ENCODE measurements at regions not wholly inside any gene's neighbourhood (a gene's known extent, or its start where the extent isn't known, plus 50 kb on each side); places are given as distances from the start of the nearest gene placed in this dataset.

GRCh38 chr4:10316851-10317250, 140.4 kb downstream of the ZNF518B start:
- intact Hi-C loops (cut with DNase I; ENCODE audit: low total_unique reads): no loop called here
- WGBS, 2 donors: 43 to 71% methylated on average over 1 to 3 of the region's 3 CpGs
- DNase-seq: no peak
- Histone ChIP-seq H3K36me3 (ENCODE audit: low read depth, missing control alignments) (no peaks in the 10 kb centered on the region), H3K27me3 (no peaks in the 10 kb centered on the region), H3K9me3 (no peaks in the 10 kb centered on the region), H3K4me3 (no peak overlapping the region), H3K27ac (no peak overlapping the region), H3K4me1 (no peaks in the 10 kb centered on the region)
- TF ChIP-seq, protein P1, sequence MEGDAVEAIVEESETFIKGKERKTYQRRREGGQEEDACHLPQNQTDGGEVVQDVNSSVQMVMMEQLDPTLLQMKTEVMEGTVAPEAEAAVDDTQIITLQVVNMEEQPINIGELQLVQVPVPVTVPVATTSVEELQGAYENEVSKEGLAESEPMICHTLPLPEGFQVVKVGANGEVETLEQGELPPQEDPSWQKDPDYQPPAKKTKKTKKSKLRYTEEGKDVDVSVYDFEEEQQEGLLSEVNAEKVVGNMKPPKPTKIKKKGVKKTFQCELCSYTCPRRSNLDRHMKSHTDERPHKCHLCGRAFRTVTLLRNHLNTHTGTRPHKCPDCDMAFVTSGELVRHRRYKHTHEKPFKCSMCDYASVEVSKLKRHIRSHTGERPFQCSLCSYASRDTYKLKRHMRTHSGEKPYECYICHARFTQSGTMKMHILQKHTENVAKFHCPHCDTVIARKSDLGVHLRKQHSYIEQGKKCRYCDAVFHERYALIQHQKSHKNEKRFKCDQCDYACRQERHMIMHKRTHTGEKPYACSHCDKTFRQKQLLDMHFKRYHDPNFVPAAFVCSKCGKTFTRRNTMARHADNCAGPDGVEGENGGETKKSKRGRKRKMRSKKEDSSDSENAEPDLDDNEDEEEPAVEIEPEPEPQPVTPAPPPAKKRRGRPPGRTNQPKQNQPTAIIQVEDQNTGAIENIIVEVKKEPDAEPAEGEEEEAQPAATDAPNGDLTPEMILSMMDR (IDR thresholded peaks at IDR 0.05): no peak
- TF ChIP-seq POLR2A (IDR thresholded peaks at IDR 0.05): no peak

GRCh38 chr4:10315638-10316037, 141.6 kb downstream of the ZNF518B start:
- Histone ChIP-seq H3K36me3 (ENCODE audit: low read depth, missing control alignments) (no peaks in the 10 kb centered on the region), H3K27ac (no peak overlapping the region), H3K4me3 (no peak overlapping the region), H3K27me3 (no peaks in the 10 kb centered on the region), H3K9me3 (no peaks in the 10 kb centered on the region), H3K4me1 (no peaks in the 10 kb centered on the region)
- intact Hi-C loops (cut with DNase I; ENCODE audit: low total_unique reads): no loop called here
- 54 to 76% methylated on average over 4 of the region's 4 CpGs for WGBS, 2 donors
- no peak for DNase-seq
- TF ChIP-seq, protein P1 (IDR thresholded peaks at IDR 0.05): no peak
- no peak for TF ChIP-seq POLR2A (IDR thresholded peaks at IDR 0.05)

- Histone ChIP-seq H3K36me3 (ENCODE audit: low read depth, missing control alignments) (no peaks in the 10 kb centered on the region), H3K27me3 (no peaks in the 10 kb centered on the region), H3K4me1 (no peaks in the 10 kb centered on the region), H3K4me3 (no peak overlapping the region), H3K27ac (no peak overlapping the region), H3K9me3 (no peaks in the 10 kb centered on the region)
- whole genome bisulfite sequencing, 2 donors: 64 to 67% methylated on average over 3 of the region's 3 CpGs
- TF ChIP-seq, protein P1 (IDR thresholded peaks at IDR 0.05): no peak
- TF ChIP-seq POLR2A (IDR thresholded peaks at IDR 0.05): no peak
- intact Hi-C loops (cut with DNase I; ENCODE audit: low total_unique reads): no loop called here
- no peak for DNase-seq
These were observed 144.7 kb downstream of the ZNF518B start for GRCh38 chr4:10312568-10312967.

GRCh38 chr4:10311939-10312338, 145.3 kb downstream of the ZNF518B start:
- Histone ChIP-seq H3K4me3 (no peak overlapping the region), H3K9me3 (no peaks in the 10 kb centered on the region), H3K27ac (no peak overlapping the region), H3K36me3 (ENCODE audit: low read depth, missing control alignments) (no peaks in the 10 kb centered on the region), H3K27me3 (no peaks in the 10 kb centered on the region), H3K4me1 (no peaks in the 10 kb centered on the region)
- WGBS, 2 donors: 53 to 60% methylated on average over 4 of the region's 4 CpGs
- DNase-seq: no peak
- TF ChIP-seq, protein P1 (IDR thresholded peaks at IDR 0.05): no peak
- TF ChIP-seq POLR2A (IDR thresholded peaks at IDR 0.05): no peak
- intact Hi-C loops (cut with DNase I; ENCODE audit: low total_unique reads): no loop called here

DNA sequence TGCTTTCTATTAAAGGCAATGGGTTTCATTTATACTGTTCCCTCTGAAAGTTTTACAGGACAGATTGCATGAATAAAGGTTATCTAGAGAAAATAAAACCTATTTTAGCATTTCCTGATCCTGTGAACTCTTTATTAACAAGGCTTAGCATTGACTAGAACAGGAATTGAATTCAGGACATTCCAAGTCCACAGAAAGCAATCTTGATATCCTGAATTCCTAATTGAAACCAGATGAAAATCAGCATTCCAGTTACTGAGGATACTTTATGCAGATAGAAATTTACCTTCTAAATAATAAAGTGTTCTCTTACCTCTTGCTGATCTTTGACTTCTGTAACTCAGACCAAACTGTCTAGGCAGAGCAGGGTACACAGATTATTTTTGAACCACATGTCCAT, 151.4 kb downstream of the ZNF518B start:
- H3K27ac ChIP-seq: no peak overlapping the region
- H3K27me3 ChIP-seq: no peaks in the 10 kb centered on the region
- no peaks in the 10 kb centered on the region for H3K4me1 ChIP-seq
- H3K9me3 ChIP-seq: no peaks in the 10 kb centered on the region
- intact Hi-C loops (cut with DNase I; ENCODE audit: low total_unique reads): no loop called here
- no peaks in the 10 kb centered on the region for H3K36me3 ChIP-seq (ENCODE audit: low read depth, missing control alignments)
- no peak for DNase-seq
- no peak overlapping the region for H3K4me3 ChIP-seq
- TF ChIP-seq POLR2A (IDR thresholded peaks at IDR 0.05): no peak
- TF ChIP-seq, protein P1 (IDR thresholded peaks at IDR 0.05): no peak

Measured in testis (tissue), 2 donors.